IMR-90 (cell line): ENCODE measurements at regions not wholly inside any gene's neighbourhood (a gene's known extent, or its start where the extent isn't known, plus 50 kb on each side); places are given as distances from the start of the nearest gene placed in this dataset.

Source experiments
- ATAC-seq: fragments of 200-7000 bp; cut with Tn5 transposase; 2 replicates; pipeline ENCODE4 v1.9.1; 2020; ENCODE audit warnings: low read depth, mild to moderate bottlenecking, moderate library complexity
- BruUV-seq: library from RNA; stranded (reverse); fragments of 400-500 nt; replicated peaks from 2 replicates; lab custom pipeline; 2021; lab: Mats Ljungman, UMichigan
- CTCF ChIA-PET: fragments of 300-600 bp; formaldehyde crosslinking; extraction: SDS; loops from one replicate; lab custom pipeline; 2021; ENCODE audit warnings: antibody characterized with exemption; lab: Yijun Ruan, JAX
- POLR2A ChIA-PET: fragments of 300-600 bp; sonication (Branson Sonifier 250); formaldehyde crosslinking; loops from one replicate; lab custom pipeline; 2022; ENCODE audit warnings: antibody characterized with exemption; ENCODE audit not compliant: unreplicated experiment; lab: Charles Lee
- DNase-seq: peaks from one replicate; pipeline ENCODE4 v3.0.0; 2013
- H2AFZ ChIP-seq: replicated peaks from 2 replicates; pipeline ENCODE3; 2013; ENCODE audit warnings: low read length, mild to moderate bottlenecking; ENCODE audit not compliant: poor library complexity
- H2AK5ac ChIP-seq: 2 replicates; pipeline ENCODE4 v1.6.1; 2013; ENCODE audit warnings: low read depth, low read length, inconsistent platforms
- H2AK9ac ChIP-seq: replicated peaks from 2 replicates; pipeline ENCODE3; 2013; ENCODE audit warnings: mild to moderate bottlenecking, low read depth, low read length, moderate library complexity; ENCODE audit not compliant: poor library complexity
- H2BK120ac ChIP-seq: 2 replicates; pipeline ENCODE4 v1.6.1; 2013; ENCODE audit warnings: low read depth, low read length, inconsistent platforms
- H2BK15ac ChIP-seq: 3 replicates; pipeline ENCODE4 v1.6.1; 2013; ENCODE audit warnings: low read depth, low read length, inconsistent platforms
- H2BK20ac ChIP-seq: 2 replicates; pipeline ENCODE4 v1.6.1; 2013; ENCODE audit warnings: low read depth, mild to moderate bottlenecking, inconsistent platforms, low read length, moderate library complexity
- H2BK5ac ChIP-seq: 2 replicates; pipeline ENCODE4 v1.6.1; 2013; ENCODE audit warnings: mild to moderate bottlenecking, low read depth, low read length, inconsistent platforms; ENCODE audit not compliant: poor library complexity, severe bottlenecking
- H3K14ac ChIP-seq: replicated peaks from 2 replicates; pipeline ENCODE4 v1.6.1; 2013; ENCODE audit warnings: low read depth, low read length, inconsistent platforms
- H3K18ac ChIP-seq: 2 replicates; pipeline ENCODE4 v1.6.1; 2013; ENCODE audit warnings: low read depth, low read length, control low read depth
- H3K23ac ChIP-seq: 2 replicates; pipeline ENCODE4 v1.6.1; 2013; ENCODE audit warnings: low read depth, low read length, inconsistent platforms
- H3K27ac ChIP-seq: 2 replicates; pipeline ENCODE4 v1.5.1; 2013; ENCODE audit warnings: mild to moderate bottlenecking, control low read depth, low read length; ENCODE audit not compliant: insufficient read depth
- H3K27me3 ChIP-seq: 2 replicates; pipeline ENCODE4 v1.6.1; 2013; ENCODE audit warnings: low read length; ENCODE audit not compliant: control insufficient read depth, insufficient read depth
- H3K36me3 ChIP-seq: 2 replicates; pipeline ENCODE4 v1.6.1; 2013; ENCODE audit warnings: low read length, mixed read lengths; ENCODE audit not compliant: control insufficient read depth, insufficient read depth
- H3K4ac ChIP-seq: 2 replicates; pipeline ENCODE4 v1.6.1; 2013; ENCODE audit warnings: low read depth, low read length, inconsistent platforms
- H3K4me1 ChIP-seq: 2 replicates; pipeline ENCODE4 v1.6.1; 2013; ENCODE audit warnings: low read length, mixed read lengths; ENCODE audit not compliant: control insufficient read depth, insufficient read depth
- H3K4me2 ChIP-seq: 2 replicates; pipeline ENCODE4 v1.6.1; 2013; ENCODE audit warnings: low read depth, mild to moderate bottlenecking, control low read depth, low read length, moderate library complexity
- H3K4me3 ChIP-seq: 2 replicates; pipeline ENCODE4 v1.5.1; 2013; ENCODE audit warnings: low read depth, mild to moderate bottlenecking, control low read depth, low read length, moderate library complexity; ENCODE audit not compliant: insufficient read depth
- H3K56ac ChIP-seq: 2 replicates; pipeline ENCODE4 v1.6.1; 2013; ENCODE audit warnings: low read length, inconsistent platforms; ENCODE audit not compliant: insufficient read depth; ENCODE audit errors: extremely low read depth
- H3K79me1 ChIP-seq, 2 experiments: 2 replicates each; pipeline ENCODE4 v1.6.1; 2013; ENCODE audit warnings: low read length in 2 of 2, inconsistent platforms in 1 of 2, low read depth in 1 of 2
- H3K9ac ChIP-seq: 2 replicates; pipeline ENCODE4 v1.6.1; 2013; ENCODE audit warnings: low read depth, low read length, control low read depth
- H3K9me1 ChIP-seq: 2 replicates; pipeline ENCODE4 v1.6.1; 2013; ENCODE audit warnings: low read length, inconsistent platforms; ENCODE audit not compliant: insufficient read depth
- H3K9me3 ChIP-seq: 2 replicates; pipeline ENCODE4 v1.6.1; 2013; ENCODE audit warnings: low read length; ENCODE audit not compliant: control insufficient read depth, insufficient read depth
- H4K20me1 ChIP-seq: 2 replicates; pipeline ENCODE4 v1.6.1; 2013; ENCODE audit warnings: low read length, inconsistent platforms; ENCODE audit not compliant: insufficient read depth
- H4K5ac ChIP-seq: 2 replicates; pipeline ENCODE4 v1.6.1; 2013; ENCODE audit warnings: mild to moderate bottlenecking, low read depth, low read length, control low read depth
- H4K8ac ChIP-seq, 2 experiments: 2 replicates each; pipeline ENCODE4 v1.6.1; 2013; ENCODE audit warnings: low read depth in 2 of 2, low read length in 2 of 2, control low read depth in 1 of 2, inconsistent platforms in 1 of 2
- H4K91ac ChIP-seq: 2 replicates; pipeline ENCODE4 v1.6.1; 2013; ENCODE audit warnings: low read depth, low read length, inconsistent platforms; ENCODE audit not compliant: insufficient read depth
- FOS ChIP-seq: fragments of 150-350 bp; IDR thresholded peaks from 2 replicates; pipeline ENCODE4 v1.6.1; 2016; ENCODE audit warnings: low read depth, low read length
- MAZ ChIP-seq: IDR thresholded peaks from 2 replicates; pipeline ENCODE4 v1.6.1; 2012; ENCODE audit warnings: low read depth, mild to moderate bottlenecking, low read length, improper control_type of control experiment, moderate library complexity, borderline replicate concordance
- RAD21 ChIP-seq: IDR thresholded peaks from 2 replicates; pipeline ENCODE4 v1.6.1; 2012; ENCODE audit warnings: low read length, improper control_type of control experiment
- WGBS, 2 experiments: methylation state at CpG; one replicate each; pipeline versions ENCODE4 v1.1.5 to v1.1.7; 2013; ENCODE audit warnings: missing lambda C conversion rate in 2 of 2; ENCODE audit not compliant: insufficient read length in 1 of 2; ENCODE audit errors: extremely low coverage in 2 of 2; 5-methylcytosine and 5-hydroxymethylcytosine counted together
- dilution Hi-C: fragments of 300-500 bp; cut with HindIII; formaldehyde crosslinking; loops from one replicate; pipeline ENCODE4 v1.14.3; 2018; ENCODE audit warnings: low sequenced_read_pairs; ENCODE audit not compliant: unreplicated experiment
- in situ Hi-C: fragments of 300-500 bp; cut with MboI; formaldehyde crosslinking; loops from 3 replicates; pipeline ENCODE4 v1.14.3; 2019; ENCODE audit warnings: low sequenced_read_pairs, inconsistent platforms, mixed read lengths
- intact Hi-C: fragments of 100-400 bp; cut with micrococcal nuclease; formaldehyde crosslinking; loops from 2 replicates; pipeline ENCODE4 v1.10.0; 2022
- TF ChIP-seq, protein P1 (sequence below): fragments of 150-350 bp; IDR thresholded peaks from 2 replicates; pipeline ENCODE4 v1.6.1; 2016; ENCODE audit warnings: low read depth, mild to moderate bottlenecking, low read length, moderate library complexity, borderline replicate concordance

DNA sequence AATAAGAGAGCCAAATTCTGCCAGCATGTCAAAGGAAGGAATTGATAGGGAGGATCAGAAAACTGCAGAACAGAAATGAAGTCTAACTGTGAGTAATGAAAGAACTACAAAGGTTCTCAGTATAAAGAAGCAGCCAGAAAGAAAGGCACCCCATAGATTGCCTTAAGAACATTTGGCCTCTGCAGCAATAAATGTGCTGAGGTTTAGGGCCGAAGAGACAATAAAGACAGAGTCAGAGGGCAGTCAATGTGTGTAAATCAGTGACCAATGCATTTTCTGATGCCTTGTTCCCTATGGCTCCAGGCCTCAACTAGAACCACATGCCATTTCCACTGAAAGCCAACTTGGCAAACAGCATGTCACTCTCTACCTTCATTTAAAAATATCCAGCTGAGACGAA lies 281.0 kb downstream of the HINT1 start:
- H3K4me1 ChIP-seq: no peaks in the 10 kb centered on the region
- no TSS peak for BruUV-seq
- no peak overlapping the region for H3K4ac ChIP-seq
- no peaks in the 10 kb centered on the region for H3K36me3 ChIP-seq
- no peak overlapping the region for H3K18ac ChIP-seq
- H3K56ac ChIP-seq: no peak overlapping the region
- H3K4me2 ChIP-seq: no peak overlapping the region
- H4K5ac ChIP-seq: no peak overlapping the region
- TF ChIP-seq RAD21 (no peak), MAZ (no peak), FOS (no peak)
- TF ChIP-seq, protein P1, sequence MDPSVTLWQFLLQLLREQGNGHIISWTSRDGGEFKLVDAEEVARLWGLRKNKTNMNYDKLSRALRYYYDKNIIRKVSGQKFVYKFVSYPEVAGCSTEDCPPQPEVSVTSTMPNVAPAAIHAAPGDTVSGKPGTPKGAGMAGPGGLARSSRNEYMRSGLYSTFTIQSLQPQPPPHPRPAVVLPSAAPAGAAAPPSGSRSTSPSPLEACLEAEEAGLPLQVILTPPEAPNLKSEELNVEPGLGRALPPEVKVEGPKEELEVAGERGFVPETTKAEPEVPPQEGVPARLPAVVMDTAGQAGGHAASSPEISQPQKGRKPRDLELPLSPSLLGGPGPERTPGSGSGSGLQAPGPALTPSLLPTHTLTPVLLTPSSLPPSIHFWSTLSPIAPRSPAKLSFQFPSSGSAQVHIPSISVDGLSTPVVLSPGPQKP: no peak
- H3K4me3 ChIP-seq: no peak overlapping the region
- no peaks in the 10 kb centered on the region for H3K79me1 ChIP-seq
- H2BK120ac ChIP-seq: no peak overlapping the region
- WGBS, 2 experiments: no CpG with 5 or more reads among the region's 2 CpGs
- ChIA-PET CTCF (interaction anchor here (1.5 kb wide), 1 partner anchor 13 kb away, joined by 3 read pairs; no protein-coding TSS in a partner anchor), POLR2A (no interaction called here)
- no peak overlapping the region for H2AFZ ChIP-seq
- peaks cover 4% of the 10 kb centered on the region; the same call in 1 of the 2 replicates for H3K9me3 ChIP-seq
- no peak overlapping the region for H2BK5ac ChIP-seq
- H3K14ac ChIP-seq: no peak overlapping the region
- H4K20me1 ChIP-seq: no peaks in the 10 kb centered on the region
- no peak overlapping the region for H4K8ac ChIP-seq
- DNase-seq: no peak
- intact Hi-C loops: no loop called here
- no peaks in the 10 kb centered on the region for H3K9me1 ChIP-seq
- no peak overlapping the region for H3K27ac ChIP-seq
- ATAC-seq: no peak
- H2AK5ac ChIP-seq: no peak overlapping the region
- H3K27me3 ChIP-seq: no peaks in the 10 kb centered on the region
- H2BK20ac ChIP-seq: no peak overlapping the region
- no peak overlapping the region for H3K9ac ChIP-seq
- H4K91ac ChIP-seq: no peak overlapping the region
- H2AK9ac ChIP-seq: no peak overlapping the region
- in situ Hi-C loops: loop anchor here (25.0 kb wide), 1 partner anchor 528 kb away; no protein-coding TSS in a partner anchor
- dilution Hi-C loops: no loop called here
- H3K23ac ChIP-seq: no peak overlapping the region
- no peak overlapping the region for H2BK15ac ChIP-seq
